ENCODE measurements at regions not wholly inside any gene's neighbourhood (a gene's known extent, or its start where the extent isn't known, plus 50 kb on each side); places are given as distances from the start of the nearest gene placed in this dataset.

GRCh38 chr5:158159621-158160020 lies 300.7 kb upstream of the CLINT1 start:
- TF ChIP-seq POLR2A (IDR thresholded peaks at IDR 0.05) (no peak), CTCF (IDR thresholded peaks at IDR 0.05 in 4 of 5, conservative IDR thresholded peaks at IDR 0.05 in 1 of 5) (no peak)
- in situ Hi-C loops (cut with MboI; ENCODE audit: low sequenced_read_pairs in 4 of 4), result no loop called here
- H3K9me3 ChIP-seq, result no peaks in the 10 kb centered on the region
- H3K36me3 ChIP-seq, result no peaks in the 10 kb centered on the region
- H3K4me1 ChIP-seq, result no peaks in the 10 kb centered on the region
- DNase-seq (no peak), ATAC-seq (no peak)
- H3K4me3 ChIP-seq, result no peak overlapping the region
- intact Hi-C loops (cut with DNase I; ENCODE audit: low total_unique reads), result no loop called here
- H3K27me3 ChIP-seq, result no peaks in the 10 kb centered on the region
- H3K27ac ChIP-seq, result no peak overlapping the region

DNA sequence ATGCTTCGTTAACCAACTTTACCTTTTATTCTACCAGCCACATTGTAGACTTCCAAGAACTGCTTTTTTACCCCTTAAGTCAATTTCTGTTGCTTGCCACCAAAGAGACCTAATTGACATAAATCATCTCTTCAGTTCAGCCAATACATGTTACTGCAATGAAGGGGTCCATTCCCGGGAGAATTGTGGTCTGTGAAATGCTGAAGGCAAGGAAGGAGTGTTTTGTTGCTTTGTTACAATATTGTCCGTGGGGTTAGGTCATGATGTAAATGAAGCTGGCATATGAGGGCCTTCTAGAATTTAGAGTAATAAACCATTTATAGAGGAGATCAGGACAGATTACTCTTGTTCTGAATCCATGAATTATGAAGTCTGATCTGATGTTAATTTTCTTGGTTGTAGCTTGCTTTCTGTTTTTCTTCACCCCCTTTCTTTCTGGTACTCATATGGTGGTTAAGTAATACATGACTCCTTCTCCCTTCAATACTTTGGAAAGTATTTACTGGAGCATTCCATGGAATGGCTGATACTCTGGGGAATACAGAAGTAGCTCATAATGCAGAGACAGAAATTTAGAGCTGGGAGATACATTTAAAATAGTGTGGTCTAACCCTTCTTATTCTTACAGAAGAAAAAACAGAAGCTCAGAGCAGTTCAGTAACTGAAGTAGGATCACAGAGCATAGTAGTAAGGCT lies 297.0 kb upstream of the CLINT1 start:
- in situ Hi-C loops (cut with MboI; ENCODE audit: low sequenced_read_pairs in 4 of 4), result no loop called here
- intact Hi-C loops (cut with DNase I; ENCODE audit: low total_unique reads), result no loop called here
- Histone ChIP-seq H3K4me3 (no peak overlapping the region), H3K9me3 (no peaks in the 10 kb centered on the region), H3K4me1 (no peaks in the 10 kb centered on the region), H3K27ac (no peak overlapping the region), H3K27me3 (no peaks in the 10 kb centered on the region), H3K36me3 (no peaks in the 10 kb centered on the region)
- no peak for ATAC-seq
- DNase-seq, result no peak
- TF ChIP-seq POLR2A (IDR thresholded peaks at IDR 0.05) (no peak), CTCF (IDR thresholded peaks at IDR 0.05 in 4 of 5, conservative IDR thresholded peaks at IDR 0.05 in 1 of 5) (no peak)

GRCh38 chr5:158155067-158155466 lies 296.1 kb upstream of the CLINT1 start:
- TF ChIP-seq CTCF (IDR thresholded peaks at IDR 0.05 in 4 of 5, conservative IDR thresholded peaks at IDR 0.05 in 1 of 5) (no peak), POLR2A (IDR thresholded peaks at IDR 0.05) (no peak)
- no peaks in the 10 kb centered on the region for H3K36me3 ChIP-seq
- H3K9me3 ChIP-seq, result no peaks in the 10 kb centered on the region
- in situ Hi-C loops (cut with MboI; ENCODE audit: low sequenced_read_pairs in 4 of 4), result no loop called here
- no peak for ATAC-seq
- H3K4me1 ChIP-seq, result no peaks in the 10 kb centered on the region
- DNase-seq, result no peak
- no peak overlapping the region for H3K4me3 ChIP-seq
- intact Hi-C loops (cut with DNase I; ENCODE audit: low total_unique reads), result no loop called here
- H3K27me3 ChIP-seq, result no peaks in the 10 kb centered on the region
- no peak overlapping the region for H3K27ac ChIP-seq

GRCh38 chr5:158154226-158155005 lies 295.5 kb upstream of the CLINT1 start:
- no peak overlapping the region for H3K27ac ChIP-seq
- no peak overlapping the region for H3K4me3 ChIP-seq
- no peaks in the 10 kb centered on the region for H3K27me3 ChIP-seq
- peak; percentile 52 to 62 for DNase-seq
- in situ Hi-C loops (cut with MboI; ENCODE audit: low sequenced_read_pairs in 4 of 4) (no loop called here), intact Hi-C loops (cut with DNase I; ENCODE audit: low total_unique reads) (no loop called here)
- TF ChIP-seq CTCF (IDR thresholded peaks at IDR 0.05 in 4 of 5, conservative IDR thresholded peaks at IDR 0.05 in 1 of 5), result no peak
- H3K4me1 ChIP-seq, result no peaks in the 10 kb centered on the region
- no peaks in the 10 kb centered on the region for H3K36me3 ChIP-seq
- H3K9me3 ChIP-seq, result no peaks in the 10 kb centered on the region
- ATAC-seq, result peak; percentile 86 to 93

Measured in gastrocnemius medialis (tissue), 4 donors.